HL-60/S4 treated with phorbol 12-myristate 13-acetate at 8.2 ng/mL for 4 days and 3 days (cell line): ENCODE measurements at regions not wholly inside any gene's neighbourhood (a gene's known extent, or its start where the extent isn't known, plus 50 kb on each side); places are given as distances from the start of the nearest gene placed in this dataset.
"Not testable (repeated sequence)": the region's sequence is repeated elsewhere in the genome, so short reads cannot be mapped to it uniquely, and the experiment has no call there.

Source experiments
- in situ Hi-C: fragments of 300-500 bp; cut with MboI; formaldehyde crosslinking; loops from 2 replicates; pipeline ENCODE4 v1.15.0; 2022; ENCODE audit warnings: low sequenced_read_pairs

DNA sequence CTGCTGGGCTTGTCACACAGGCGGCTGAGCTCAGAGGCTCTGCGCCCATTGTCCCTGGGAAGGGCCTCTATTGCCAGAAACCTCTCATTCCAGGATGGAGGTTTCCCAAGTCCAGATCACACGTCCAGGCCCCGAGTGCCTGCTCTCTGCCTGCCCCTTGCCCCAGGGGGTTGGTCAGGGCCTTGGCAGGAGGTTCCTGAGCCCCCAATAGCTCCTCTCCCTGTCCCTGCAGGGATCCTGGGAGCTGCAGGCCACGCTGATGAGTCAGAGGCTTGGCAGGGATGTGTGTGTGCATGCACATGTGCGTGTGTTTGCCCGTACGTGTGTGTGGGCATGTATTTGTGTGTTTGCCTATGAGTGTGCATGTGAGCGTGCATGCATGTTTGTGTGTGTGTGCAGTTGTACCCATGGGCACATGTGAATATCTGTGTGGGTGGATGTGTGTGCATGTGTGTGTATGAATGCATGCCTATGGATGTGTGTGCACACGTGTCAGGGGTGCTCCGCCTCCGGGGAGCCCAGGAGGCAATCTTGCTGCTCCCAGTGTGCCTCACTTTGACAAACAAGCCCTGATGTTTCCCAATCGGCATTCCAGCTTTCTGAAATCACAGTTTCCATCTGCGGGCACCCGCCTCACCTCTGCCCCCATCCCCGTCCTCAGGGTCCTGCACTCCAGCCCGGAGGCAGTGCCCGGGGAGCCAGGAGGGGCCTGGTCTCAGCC is 98.4 kb upstream of the GSE1 start:
- in situ Hi-C loops: no loop called here

- in situ Hi-C loops: no loop called here
Observed at GRCh38 chr16:85515319-85515745, 97.8 kb upstream of the GSE1 start.

GRCh38 chr16:85515830-85516397 is 97.2 kb upstream of the GSE1 start:
- in situ Hi-C loops: no loop called here

- in situ Hi-C loops: no loop called here
Observed at GRCh38 chr16:85517154-85517553, 96.0 kb upstream of the GSE1 start.

DNA sequence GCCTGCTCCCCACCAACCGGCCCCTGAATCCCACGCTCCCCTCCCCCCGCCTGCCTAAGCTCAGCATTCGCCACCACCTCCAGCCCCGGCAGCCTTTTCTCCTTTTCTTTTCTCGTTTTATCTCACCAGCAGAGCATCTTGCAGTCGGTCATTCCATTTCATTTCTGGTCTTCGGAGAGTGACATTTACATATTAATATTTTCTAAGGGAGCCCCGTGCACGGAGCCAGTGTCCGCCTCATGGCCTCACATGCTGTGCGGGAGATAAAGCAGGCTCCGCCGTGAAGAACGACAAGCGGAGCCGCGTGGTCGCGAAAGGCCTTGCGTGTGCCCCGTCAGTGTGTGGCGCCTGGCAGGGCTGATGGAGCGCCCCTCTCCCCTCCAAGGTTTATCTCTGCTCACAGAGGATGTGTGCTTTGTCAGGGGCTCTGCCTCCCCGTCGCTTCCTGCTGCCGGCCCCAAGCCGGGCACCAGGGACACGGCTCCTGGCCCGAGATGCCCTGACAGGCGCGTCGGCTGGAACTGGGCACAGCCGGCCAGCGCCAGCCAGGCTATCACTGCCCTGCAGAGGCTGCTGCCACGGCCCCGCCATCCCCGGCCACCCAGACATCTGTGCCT is 95.5 kb upstream of the GSE1 start:
- in situ Hi-C loops: no loop called here

DNA sequence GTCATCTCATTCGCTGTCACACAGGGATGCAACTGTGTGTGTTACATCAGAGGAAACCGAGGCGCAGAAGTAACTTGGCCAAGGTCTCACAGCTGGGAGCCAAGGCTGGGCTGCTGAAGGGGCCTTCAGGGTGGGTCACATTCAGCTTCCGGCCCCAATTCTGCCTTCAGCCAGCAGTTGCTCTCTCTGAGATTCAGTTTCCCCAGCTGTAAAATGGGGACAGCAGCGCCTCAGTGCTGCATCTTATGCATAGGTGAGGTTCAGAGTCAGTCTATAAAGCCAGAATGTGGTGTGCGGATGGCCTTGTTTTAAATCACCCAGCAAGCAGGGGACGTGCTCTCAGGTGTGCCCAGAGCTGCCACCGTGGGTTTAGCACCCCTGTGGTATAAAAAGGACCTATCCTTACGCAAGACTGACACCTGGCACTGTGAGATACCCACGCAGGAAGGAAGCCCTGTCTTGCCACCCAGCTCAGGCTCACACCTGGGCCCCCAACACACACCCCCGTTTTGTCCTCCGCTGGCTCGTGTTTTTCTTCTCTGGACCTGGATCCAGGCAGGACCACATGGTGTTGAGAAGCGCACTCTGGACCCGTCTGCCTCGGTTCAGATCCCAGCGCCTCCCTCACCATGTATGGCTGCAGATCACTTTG is 94.6 kb upstream of the GSE1 start:
- in situ Hi-C loops: no loop called here

GRCh38 chr16:85519050-85519440 is 94.1 kb upstream of the GSE1 start:
- in situ Hi-C loops: not testable (repeated sequence)

- in situ Hi-C loops: no loop called here
Observed at GRCh38 chr16:85519540-85520231, 93.4 kb upstream of the GSE1 start.

GRCh38 chr16:85520853-85521521 is 92.1 kb upstream of the GSE1 start:
- in situ Hi-C loops: no loop called here

DNA sequence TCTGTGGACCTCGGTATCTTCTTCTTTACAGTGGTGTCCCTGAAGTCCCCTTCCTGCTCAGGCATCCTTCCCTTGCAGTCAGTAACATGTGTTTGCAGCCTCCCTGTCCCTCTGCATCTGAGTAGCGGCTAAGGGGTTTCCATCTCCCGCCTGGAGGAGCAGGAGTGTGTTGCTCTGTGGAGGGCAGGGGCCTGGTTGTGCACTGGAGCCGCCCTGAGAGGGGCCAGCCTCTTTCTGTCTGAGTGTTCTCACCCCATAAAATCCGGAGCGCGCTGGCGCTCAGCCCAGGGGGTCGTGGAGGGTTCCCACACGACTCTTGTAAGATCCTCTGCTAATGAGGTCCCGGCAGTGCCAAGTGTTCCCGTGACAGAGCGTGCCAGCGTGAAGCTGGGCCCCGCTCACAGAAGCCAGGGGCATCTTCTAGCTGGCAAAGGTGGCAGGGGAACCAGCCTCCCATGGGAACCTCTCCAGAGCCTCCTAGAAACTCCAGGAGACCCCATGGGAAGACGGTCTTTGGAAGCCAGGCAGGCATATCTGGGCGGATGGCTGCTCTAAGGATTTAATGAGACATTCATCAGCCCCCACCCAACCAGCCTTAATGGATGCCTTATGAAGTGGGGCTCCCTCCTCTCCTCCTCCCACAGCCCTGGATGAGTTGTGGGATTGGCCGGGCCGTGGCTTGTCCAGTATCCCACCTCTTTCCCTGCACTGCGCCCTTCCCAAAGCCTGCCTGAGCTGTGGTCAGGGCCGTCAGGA is 91.4 kb upstream of the GSE1 start:
- in situ Hi-C loops: no loop called here

DNA sequence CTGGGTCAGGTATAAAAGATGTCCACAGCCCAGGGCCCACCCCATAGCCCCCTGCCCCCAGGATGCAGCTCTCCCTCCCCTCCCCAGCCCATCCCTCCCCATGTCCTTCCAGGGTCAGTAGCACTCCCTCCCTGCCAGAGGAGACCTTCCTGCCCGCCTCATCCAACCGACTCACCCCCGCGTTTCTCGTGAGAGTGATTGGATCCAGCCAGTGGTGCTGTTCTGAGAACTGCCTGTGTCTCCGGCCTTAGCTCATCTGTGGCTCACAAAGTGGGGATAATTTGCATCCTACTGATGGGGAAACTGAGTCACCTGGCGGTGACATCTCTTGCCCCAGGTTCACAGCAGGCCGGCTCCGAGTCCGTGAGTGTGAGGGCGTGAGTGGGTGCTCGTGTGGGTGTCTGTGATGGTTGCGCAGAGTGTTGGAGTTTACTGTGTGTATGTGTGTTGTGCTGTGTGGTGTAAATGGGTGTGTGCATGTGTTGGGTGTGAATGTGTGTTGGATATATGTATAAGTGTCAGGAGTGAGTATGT is 90.7 kb upstream of the GSE1 start:
- in situ Hi-C loops: no loop called here

GRCh38 chr16:85522842-85523601 is 90.1 kb upstream of the GSE1 start:
- in situ Hi-C loops: no loop called here

DNA sequence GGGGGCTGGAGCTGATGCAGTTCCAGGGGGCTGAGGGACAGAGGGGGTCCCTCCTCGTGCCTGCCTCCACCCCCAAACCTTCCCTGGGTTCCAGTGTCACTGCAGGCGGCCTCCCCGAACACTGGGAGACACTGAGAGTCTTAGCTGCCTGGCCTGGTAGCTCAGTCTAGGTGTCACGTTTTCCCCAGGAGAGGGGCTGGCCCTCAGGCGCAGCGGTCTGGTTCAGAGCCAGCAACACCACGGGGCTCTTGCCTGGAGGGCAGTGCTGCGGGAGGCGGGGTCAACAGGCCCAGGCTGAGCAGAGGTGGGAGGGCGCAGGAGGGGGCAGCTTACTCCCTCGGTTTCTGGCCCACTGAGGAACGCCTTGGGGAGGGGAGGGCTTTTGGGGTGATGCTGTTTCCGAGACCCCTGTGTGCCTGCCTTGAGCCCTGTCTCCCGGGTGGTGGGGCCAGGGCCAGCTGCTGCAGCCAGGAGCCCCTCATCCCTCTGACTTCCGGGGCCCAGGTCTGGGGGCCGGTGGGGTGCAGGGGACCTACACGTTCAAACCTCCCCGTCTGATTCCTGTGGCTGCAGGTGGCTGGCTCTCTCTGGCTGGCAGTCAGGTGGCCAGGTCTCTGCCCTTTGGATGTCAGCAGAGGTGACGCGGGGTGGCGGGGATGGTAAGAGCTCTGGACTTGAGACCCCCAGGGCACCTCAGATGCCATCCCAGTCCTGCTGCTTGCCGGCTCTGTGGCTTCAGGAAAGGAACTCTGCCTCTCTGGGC is 89.3 kb upstream of the GSE1 start:
- in situ Hi-C loops: no loop called here

GRCh38 chr16:85524365-85524629 is 88.8 kb upstream of the GSE1 start:
- in situ Hi-C loops: no loop called here

DNA sequence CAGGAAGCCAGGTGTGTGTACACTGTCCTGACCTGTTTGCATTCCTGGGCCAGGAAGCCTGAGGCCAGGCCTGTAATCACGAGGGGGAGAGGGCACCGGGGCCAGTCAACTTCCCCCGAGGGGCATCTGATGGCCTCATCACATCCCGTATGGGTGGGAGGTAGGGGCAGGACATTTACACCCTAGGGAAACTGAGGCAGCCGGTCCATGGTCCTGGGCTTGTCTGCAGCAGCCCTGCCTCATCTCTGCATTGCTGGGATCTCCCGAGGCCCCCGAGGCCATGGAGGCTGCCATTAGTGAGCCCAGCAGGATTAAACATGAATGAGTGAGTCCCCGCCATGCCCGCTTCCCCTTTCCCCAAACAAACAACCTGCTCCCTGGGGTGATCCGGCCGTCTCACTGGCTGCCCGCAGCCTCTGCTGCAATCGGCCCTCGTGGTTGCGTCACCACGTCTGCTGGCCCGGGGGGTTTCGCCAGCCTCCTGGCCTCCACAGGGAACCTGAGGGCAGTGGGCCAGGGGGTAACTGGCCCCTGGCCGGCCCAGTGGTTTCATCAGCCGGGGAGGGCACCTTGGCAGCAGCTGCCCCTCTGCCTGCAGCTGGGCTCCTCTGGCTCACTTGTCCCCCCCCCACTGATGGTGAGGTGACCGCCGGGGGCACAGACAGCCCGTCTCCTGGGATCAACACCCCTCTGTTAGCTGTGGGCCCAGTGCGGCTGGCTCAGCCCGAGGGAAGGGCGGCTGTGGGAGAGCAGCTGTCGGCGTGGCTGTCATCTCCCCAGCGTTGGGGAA is 88.3 kb upstream of the GSE1 start:
- in situ Hi-C loops: no loop called here

DNA sequence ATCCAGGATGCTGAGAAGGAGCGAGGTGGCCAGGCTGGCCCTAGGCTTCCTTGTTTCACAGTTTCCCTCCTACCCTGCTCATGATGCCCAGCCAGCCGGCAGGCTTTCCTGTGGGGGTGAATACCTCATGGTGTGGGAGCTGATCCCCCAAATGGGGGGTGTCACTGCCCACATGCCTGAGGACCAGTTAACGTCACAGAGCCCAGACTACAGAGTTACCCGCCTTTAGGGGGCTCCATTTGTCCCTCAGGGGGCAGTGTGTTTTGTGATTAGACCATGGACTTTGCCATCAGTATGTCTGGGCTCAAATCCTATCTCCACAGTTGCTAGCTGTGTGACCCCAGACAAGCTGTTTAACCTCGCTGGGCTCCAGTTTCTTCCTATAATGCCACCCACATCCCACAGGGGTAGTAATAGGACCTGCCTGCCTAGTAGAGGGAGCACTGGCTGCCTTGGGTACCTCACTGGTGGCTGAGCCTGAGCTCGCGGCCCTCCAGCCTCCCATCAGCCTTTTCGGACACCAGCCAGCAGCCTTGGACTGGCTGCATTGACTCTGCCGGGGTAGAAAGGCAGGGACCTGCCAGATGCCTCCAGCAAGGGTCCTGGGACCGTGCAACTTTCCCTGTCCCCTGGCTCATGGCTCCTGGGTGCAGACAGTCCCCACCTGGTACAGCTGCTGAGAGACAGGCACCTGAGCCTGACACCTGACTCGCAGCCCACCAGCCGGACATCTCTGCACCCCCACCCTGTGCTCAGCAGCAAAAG is 87.5 kb upstream of the GSE1 start:
- in situ Hi-C loops: no loop called here
